GM18511 (cell line): ENCODE measurements at regions not wholly inside any gene's neighbourhood (a gene's known extent, or its start where the extent isn't known, plus 50 kb on each side); places are given as distances from the start of the nearest gene placed in this dataset.
A peak's percentile ranks its signal among the peaks of the same experiment; 100 is the strongest.
"Not testable (repeated sequence)": the region's sequence is repeated elsewhere in the genome, so short reads cannot be mapped to it uniquely, and the experiment has no call there.

Experiments
- ATAC-seq: cut with Tn5 transposase; IDR thresholded peaks from one replicate; pipeline ENCODE4 v1.9.1; 2021; ENCODE audit warnings: mild to moderate bottlenecking, moderate library complexity; ENCODE audit not compliant: unreplicated experiment

GRCh38 chr6:3960754-3961361 lies 111.7 kb downstream of the FAM50B start:
- no peak for ATAC-seq

DNA sequence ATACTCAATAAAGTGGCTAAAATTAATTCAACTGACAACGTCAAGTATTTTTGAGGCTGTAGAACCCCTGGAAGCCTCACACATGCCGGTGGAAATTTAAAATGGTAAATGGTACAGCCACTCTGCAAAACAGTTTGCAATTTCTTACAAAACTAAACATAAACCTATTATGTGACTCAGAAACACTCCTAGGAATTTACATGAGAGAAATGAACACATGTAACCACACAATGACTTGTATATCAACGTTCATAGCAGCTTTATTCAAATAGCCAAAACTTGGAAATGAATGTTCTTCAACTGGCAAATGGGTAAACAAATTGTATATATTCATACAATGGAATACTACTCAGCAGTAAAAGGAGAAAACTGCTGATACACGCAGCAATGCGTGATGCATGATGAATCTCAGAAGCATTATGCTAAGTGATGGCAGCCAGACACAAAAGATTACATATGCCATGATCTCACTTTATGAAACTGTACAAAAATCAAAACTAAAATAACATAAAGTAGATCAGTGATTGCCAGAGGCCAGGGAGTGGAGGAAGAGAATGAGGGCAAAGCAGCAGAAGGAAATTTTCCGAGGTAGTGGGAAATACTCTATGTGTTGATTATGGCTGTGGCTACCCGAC lies 112.5 kb downstream of the FAM50B start:
- ATAC-seq: no peak

GRCh38 chr6:3962291-3963280 lies 113.4 kb downstream of the FAM50B start:
- ATAC-seq: no peak

DNA sequence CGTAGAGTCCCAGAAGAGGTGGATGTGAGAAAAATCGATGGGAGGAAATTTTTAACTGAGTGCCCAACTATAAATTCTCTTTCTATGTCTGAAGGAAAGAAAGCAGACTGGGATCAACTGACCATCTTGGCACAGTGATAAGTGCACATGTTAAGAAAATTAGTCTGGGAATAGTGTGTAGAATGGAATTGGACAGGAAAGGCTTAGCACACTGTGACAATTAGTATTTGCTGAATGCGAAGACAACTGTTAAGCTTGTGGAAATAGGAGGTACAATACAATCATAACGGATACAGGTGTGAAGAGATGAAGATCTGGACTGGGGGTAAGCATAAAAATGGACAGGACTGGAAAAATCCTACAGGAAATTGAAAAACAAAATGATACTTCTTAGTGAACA lies 114.3 kb downstream of the FAM50B start:
- ATAC-seq: no peak

DNA sequence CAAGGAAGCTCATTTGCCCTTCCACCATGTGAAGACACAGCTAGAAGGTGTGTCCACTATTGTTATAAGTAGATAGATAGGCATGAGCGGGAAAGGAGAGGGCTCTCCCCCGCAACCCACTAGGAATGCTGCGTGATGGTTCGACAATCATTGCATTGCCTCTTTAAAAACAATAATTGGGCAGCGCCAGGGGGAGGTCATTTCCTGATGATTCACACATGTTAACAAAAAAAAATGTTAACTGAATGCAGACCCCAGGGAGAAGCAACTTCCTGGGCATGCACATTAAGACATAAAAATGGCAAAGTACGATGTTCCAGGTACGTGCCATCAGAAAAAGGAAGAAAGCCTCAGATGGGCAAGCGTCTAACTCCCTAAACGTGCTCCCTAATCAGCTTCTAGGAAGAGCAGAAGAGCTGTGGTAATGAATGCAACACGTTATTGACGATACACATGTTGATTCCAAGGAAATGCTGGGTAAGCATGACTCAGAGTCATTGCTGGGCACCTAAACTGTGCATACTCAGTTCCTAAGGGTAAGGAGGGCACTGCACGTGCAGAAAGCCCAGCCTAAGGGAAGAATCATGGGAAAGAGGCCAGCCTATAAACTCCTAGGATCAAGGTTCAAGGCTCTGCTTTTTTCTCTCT lies 113.7 kb downstream of the FAM217A start:
- ATAC-seq: no peak

DNA sequence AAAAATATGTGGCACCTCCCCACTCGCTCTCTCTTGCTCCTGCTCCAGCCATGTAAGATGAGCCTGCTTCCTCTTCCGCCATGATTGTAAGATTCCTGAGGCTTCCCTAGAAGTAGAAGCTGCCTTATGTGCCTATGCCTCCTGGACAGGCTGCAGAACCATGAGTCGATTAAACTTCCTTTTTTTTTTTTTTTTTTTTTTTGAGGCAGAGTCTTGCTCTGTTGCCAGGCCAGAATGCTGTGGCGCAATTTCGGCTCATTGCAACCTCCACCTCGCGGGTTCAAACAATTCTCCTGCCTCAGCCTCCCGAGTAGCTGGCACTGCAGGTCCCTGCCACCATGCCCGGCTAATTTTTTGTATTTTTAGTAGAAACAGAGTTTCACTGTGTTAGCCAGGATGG lies 112.5 kb downstream of the FAM217A start:
- no peak for ATAC-seq

- no peak for ATAC-seq
Measured at GRCh38 chr6:3970097-3970496, 108.8 kb downstream of the FAM217A start.

DNA sequence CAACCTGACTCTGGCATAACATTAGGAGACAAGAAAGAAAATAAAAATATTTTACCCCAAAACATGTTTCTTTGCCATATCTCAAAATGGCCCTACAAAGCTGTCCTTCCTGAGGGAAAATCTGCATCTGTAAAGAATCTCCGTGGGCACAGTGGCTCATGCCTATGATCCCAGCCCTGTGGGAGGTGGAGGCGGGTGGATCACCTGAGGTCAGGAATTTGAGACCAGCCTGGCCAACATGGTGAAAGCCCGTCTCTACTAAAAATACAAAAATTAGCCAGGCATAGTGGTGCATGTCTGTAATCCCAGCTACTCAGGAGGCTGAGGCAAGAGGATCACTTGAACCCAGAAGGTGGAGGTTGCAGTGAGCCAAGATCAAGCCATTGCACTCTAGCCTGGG lies 105.8 kb downstream of the FAM217A start:
- ATAC-seq: not testable (repeated sequence)

GRCh38 chr6:3977875-3978711 lies 100.8 kb downstream of the FAM217A start:
- ATAC-seq: peak; percentile 93

DNA sequence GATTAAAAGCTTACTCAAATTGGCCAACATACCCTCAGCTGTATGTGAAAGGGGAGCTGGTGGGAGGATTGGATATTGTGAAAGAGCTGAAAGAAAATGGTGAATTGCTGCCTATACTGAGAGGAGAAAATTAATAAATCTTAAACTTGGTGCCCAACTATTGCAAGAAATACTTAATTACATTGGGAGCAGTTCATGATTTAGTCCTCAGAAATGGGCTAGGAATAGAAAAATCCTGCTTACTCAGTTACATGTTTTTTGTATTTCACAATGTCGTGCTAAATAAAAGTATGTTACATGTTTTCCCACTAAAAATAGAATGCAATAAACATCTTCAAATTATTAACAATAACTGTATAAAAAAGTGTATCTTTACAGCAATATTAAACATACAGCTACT lies 100.0 kb downstream of the FAM217A start:
- ATAC-seq: not testable (repeated sequence)

- no peak for ATAC-seq
Measured at GRCh38 chr6:3981917-3982316, 97.0 kb downstream of the FAM217A start.

DNA sequence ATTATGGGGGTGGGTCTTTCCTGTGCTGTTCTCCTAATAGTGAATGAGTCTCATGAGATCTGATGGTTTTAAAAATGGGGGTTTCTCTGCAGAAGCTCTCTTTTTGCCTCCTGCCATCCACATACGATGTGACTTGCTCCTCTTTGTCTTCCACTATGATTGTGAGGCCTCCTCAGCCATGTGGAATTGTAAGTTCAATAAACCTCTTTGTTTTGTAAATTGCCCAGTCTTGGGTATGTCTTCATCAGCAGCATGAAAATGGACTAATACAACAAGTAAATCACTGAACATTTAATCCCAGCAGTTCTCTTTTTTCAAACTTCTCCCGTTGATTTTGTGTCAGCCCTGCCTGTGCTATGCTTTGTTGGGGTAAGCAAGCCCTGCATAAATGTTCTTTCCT lies 95.2 kb downstream of the FAM217A start:
- no peak for ATAC-seq

DNA sequence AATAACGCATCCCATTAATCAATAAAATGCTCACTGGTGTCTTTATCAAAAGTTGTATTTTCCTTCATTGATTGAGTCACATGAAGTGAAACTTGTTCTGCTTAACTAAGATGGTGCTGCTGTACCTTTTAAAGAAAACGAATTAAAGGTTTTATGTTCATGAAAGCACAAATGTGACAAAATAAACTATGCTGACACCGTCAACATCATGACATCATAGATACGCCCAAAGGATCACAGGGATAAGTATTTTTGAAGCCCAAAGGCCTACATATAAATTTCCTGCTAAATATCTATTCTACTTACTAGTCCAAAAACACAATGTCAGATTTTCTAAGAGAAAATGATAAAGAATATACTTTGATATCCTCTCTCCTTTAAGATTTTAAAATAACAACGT lies 94.4 kb downstream of the FAM217A start:
- no peak for ATAC-seq

- no peak for ATAC-seq
Measured at GRCh38 chr6:3986241-3986640, 92.7 kb downstream of the FAM217A start.

GRCh38 chr6:3987053-3987452 lies 91.9 kb downstream of the FAM217A start:
- ATAC-seq: no peak

DNA sequence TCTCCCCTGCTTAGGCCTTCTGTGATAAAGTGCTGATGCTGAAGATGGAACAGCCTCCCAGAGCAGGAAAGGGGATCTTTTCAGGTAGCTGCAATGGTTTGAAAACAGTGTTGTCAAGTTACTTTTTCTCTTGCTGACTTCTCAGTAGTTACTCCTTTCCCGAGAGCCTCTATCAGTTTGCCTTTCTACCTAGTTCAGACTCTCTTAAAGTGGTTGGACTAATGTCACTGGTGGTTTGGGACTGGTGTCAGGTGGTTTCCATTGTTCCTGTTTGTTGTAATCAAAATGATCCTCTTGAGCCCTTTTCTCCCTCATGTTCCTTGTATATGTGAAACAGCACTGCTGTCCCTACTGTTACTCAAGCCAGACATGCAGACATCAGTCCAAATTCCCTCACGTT lies 91.4 kb downstream of the FAM217A start:
- ATAC-seq: no peak

DNA sequence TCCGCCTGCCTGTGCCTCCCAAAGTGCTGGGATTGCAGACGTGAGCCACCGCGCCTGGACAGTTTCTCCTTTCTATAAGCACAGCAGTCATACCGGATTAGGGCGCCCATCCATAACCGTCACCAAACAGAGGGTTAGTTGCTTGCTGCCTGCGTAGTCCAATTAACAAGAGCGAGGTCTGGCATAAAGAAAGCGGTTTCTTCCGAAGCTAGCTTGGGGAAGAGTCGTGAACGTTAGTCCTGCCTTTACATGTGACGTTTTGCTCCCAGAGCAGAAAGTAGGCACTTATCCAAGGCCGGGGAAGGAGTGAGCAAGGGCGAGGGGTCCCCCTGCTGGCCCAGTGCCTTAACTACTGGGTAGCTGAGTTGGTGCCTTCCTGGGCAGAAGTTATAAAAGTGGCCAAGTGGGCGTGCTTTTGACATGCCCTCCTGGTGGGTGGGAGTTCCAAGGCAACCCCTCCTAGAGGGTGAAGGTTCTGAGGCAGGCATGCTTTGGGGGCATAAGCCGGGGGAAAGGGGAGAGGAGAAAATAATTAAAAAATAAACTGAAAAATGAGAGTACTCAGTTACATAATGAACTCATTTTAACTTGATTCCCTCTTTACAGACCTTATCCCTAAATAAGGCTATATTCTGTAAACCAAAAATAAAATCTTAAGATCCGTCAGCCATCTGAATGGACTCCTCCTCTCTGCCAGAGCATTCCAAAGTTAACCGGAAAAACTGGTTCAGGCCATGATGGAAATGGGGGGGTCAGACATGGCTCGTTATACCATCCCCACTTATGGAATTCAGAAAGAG lies 88.0 kb downstream of the FAM217A start:
- ATAC-seq: no peak

- no peak for ATAC-seq
Measured at GRCh38 chr6:3991941-3992340, 87.0 kb downstream of the FAM217A start.

DNA sequence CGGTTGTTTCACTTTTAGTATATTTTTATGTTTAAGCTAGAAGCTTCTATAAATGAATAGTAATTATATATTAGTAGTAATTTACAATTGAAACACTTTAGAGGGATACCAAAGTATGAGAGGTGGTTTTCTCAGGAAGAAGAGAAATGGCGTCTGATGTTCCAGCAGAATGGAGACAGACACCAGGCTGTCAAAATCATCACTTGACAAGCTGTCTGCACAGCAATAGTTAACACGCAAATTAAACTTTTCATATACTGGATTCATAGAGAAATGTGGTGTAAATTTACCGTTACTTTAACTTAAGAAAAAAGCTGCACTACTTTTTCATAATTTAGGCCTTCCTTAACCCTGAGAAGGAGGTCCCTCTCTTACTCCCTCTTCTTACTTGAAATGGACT lies 82.6 kb downstream of the FAM217A start:
- ATAC-seq: no peak
